HG03469 (cell line): ENCODE measurements at regions not wholly inside any gene's neighbourhood (a gene's known extent, or its start where the extent isn't known, plus 50 kb on each side); places are given as distances from the start of the nearest gene placed in this dataset.
"Not testable (repeated sequence)": the region's sequence is repeated elsewhere in the genome, so short reads cannot be mapped to it uniquely, and the experiment has no call there.

Experiments used
- ATAC-seq: cut with Tn5 transposase; IDR thresholded peaks from one replicate; pipeline ENCODE4 v1.9.1; 2021; ENCODE audit warnings: mild to moderate bottlenecking, moderate library complexity, moderate number of reproducible peaks; ENCODE audit not compliant: unreplicated experiment

- no peak for ATAC-seq
Observed at GRCh38 chr9:75274781-75275180, 186.5 kb downstream of the OSTF1 start.

GRCh38 chr9:75282047-75282446 lies 193.7 kb downstream of the OSTF1 start:
- ATAC-seq = no peak

- no peak for ATAC-seq
Observed at GRCh38 chr9:75289332-75289731, 201.0 kb downstream of the OSTF1 start.

- ATAC-seq = no peak
Observed at GRCh38 chr9:75299324-75299723, 211.0 kb downstream of the OSTF1 start.

- no peak for ATAC-seq
Observed at GRCh38 chr9:75333624-75334023, 245.3 kb downstream of the OSTF1 start.

GRCh38 chr9:75358846-75359245 lies 270.5 kb downstream of the OSTF1 start:
- ATAC-seq = no peak

- ATAC-seq = no peak
Observed at GRCh38 chr9:75359638-75360037, 271.3 kb downstream of the OSTF1 start.

- ATAC-seq = no peak
Observed at GRCh38 chr9:75360252-75360651, 271.9 kb downstream of the OSTF1 start.

GRCh38 chr9:75362446-75362845 lies 274.1 kb downstream of the OSTF1 start:
- not testable (repeated sequence) for ATAC-seq

GRCh38 chr9:75365196-75365595 lies 276.9 kb downstream of the OSTF1 start:
- ATAC-seq = no peak

GRCh38 chr9:75369989-75370388 lies 281.7 kb downstream of the OSTF1 start:
- ATAC-seq = no peak

GRCh38 chr9:75372499-75373268 lies 284.4 kb downstream of the OSTF1 start:
- no peak for ATAC-seq

- ATAC-seq = no peak
Observed at GRCh38 chr9:75376680-75377254, 288.5 kb downstream of the OSTF1 start.

GRCh38 chr9:75378036-75378435 lies 289.7 kb downstream of the OSTF1 start:
- no peak for ATAC-seq

GRCh38 chr9:75378926-75379325 lies 290.6 kb downstream of the OSTF1 start:
- ATAC-seq = no peak

- no peak for ATAC-seq
Observed at GRCh38 chr9:75382126-75382525, 293.8 kb downstream of the OSTF1 start.

GRCh38 chr9:75383420-75384034 lies 295.2 kb downstream of the OSTF1 start:
- ATAC-seq = not testable (repeated sequence)

GRCh38 chr9:75385236-75385635 lies 296.9 kb downstream of the OSTF1 start:
- no peak for ATAC-seq

- ATAC-seq = no peak
Observed at GRCh38 chr9:75389101-75389500, 300.8 kb downstream of the OSTF1 start.

- no peak for ATAC-seq
Observed at GRCh38 chr9:75390951-75391350, 302.6 kb downstream of the OSTF1 start.

- no peak for ATAC-seq
Observed at GRCh38 chr9:75391497-75391896, 303.2 kb downstream of the OSTF1 start.

- no peak for ATAC-seq
Observed at GRCh38 chr9:75395336-75395735, 307.0 kb downstream of the OSTF1 start.
